ENCODE measurements at regions not wholly inside any gene's neighbourhood (a gene's known extent, or its start where the extent isn't known, plus 50 kb on each side); places are given as distances from the start of the nearest gene placed in this dataset.

DNA sequence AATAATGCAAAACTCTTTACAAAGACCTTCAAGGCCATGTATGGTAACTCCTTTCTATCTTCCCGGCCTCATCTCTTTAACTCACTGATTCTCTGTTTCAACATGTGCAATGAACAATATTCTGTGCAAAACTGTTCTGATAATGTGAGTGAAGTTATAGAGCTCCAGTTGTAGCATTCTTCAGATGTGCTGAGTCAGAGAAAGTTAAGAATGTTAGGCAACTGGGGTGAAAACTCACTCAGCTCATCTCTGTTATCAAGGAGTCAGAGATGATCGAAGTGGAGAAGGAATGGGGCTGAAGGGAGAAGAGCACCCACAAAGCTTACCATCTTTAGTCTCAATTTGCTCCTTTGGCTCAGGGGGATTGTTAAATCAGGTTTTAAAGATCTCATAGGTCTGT is 344.7 kb upstream of the NPSR1 start:
- TF ChIP-seq POLR2A (IDR thresholded peaks at IDR 0.05) (no peak), EP300 (IDR thresholded peaks at IDR 0.05; ENCODE audit: low read depth) (no peak), POLR2AphosphoS5 (IDR thresholded peaks at IDR 0.05) (no peak)
- TF ChIP-seq, protein P1, sequence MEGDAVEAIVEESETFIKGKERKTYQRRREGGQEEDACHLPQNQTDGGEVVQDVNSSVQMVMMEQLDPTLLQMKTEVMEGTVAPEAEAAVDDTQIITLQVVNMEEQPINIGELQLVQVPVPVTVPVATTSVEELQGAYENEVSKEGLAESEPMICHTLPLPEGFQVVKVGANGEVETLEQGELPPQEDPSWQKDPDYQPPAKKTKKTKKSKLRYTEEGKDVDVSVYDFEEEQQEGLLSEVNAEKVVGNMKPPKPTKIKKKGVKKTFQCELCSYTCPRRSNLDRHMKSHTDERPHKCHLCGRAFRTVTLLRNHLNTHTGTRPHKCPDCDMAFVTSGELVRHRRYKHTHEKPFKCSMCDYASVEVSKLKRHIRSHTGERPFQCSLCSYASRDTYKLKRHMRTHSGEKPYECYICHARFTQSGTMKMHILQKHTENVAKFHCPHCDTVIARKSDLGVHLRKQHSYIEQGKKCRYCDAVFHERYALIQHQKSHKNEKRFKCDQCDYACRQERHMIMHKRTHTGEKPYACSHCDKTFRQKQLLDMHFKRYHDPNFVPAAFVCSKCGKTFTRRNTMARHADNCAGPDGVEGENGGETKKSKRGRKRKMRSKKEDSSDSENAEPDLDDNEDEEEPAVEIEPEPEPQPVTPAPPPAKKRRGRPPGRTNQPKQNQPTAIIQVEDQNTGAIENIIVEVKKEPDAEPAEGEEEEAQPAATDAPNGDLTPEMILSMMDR (IDR thresholded peaks at IDR 0.05): no peak

Data from transverse colon (tissue), 4 donors.